Effector memory CD8-positive, alpha-beta T cell (primary cell): ENCODE measurements at regions not wholly inside any gene's neighbourhood (a gene's known extent, or its start where the extent isn't known, plus 50 kb on each side); places are given as distances from the start of the nearest gene placed in this dataset.

Source experiments
- ATAC-seq: fragments of 150-1000 bp; cut with Tn5 transposase; replicated peaks from 2 replicates; pipeline ENCODE4 v1.10.0; 2021; ENCODE audit warnings: mild to moderate bottlenecking, moderate library complexity
- DNase-seq, 3 experiments: peaks; one replicate each; pipeline ENCODE4 v3.0.0; 2021
- H3K27ac Mint-ChIP-seq, 2 donors: one replicate each; pipeline ENCODE4 v1.8.0; 2022; ENCODE audit warnings: mild to moderate bottlenecking in 2 of 2, mixed read lengths in 2 of 2, moderate library complexity in 2 of 2
- H3K27me3 Mint-ChIP-seq, 2 donors: one replicate each; pipeline ENCODE4 v1.8.0; 2022; ENCODE audit warnings: mixed read lengths in 2 of 2
- H3K36me3 Mint-ChIP-seq: one replicate; pipeline ENCODE4 v1.8.0; 2022; ENCODE audit warnings: mild to moderate bottlenecking, moderate library complexity, mixed read lengths; ENCODE audit not compliant: insufficient read depth
- H3K4me1 Mint-ChIP-seq, 2 donors: one replicate each; pipeline ENCODE4 v1.8.0; 2022; ENCODE audit warnings: low read depth in 2 of 2, mixed read lengths in 2 of 2
- H3K4me3 Mint-ChIP-seq, 2 donors: one replicate each; pipeline ENCODE4 v1.8.0; 2022; ENCODE audit warnings: mild to moderate bottlenecking in 2 of 2, mixed read lengths in 2 of 2, moderate library complexity in 2 of 2
- H3K9me3 Mint-ChIP-seq, 2 donors: one replicate each; pipeline ENCODE4 v1.8.0; 2022; ENCODE audit warnings: mixed read lengths in 2 of 2

- Mint-ChIP-seq H3K36me3 (no peaks in the 10 kb centered on the region), H3K4me1 (peaks cover 0 to 5% of the 10 kb centered on the region in 2 donors), H3K9me3 (no peaks in the 10 kb centered on the region), H3K27ac (no peak overlapping the region), H3K4me3 (no peak overlapping the region), H3K27me3 (peaks cover 61 to 78% of the 10 kb centered on the region in 2 donors)
- DNase-seq (no peak), ATAC-seq (no peak)
These were observed 88.8 kb downstream of the HES1 start for GRCh38 chr3:194224471-194225417.

- peaks cover 0 to 5% of the 10 kb centered on the region in 2 donors for H3K4me1 Mint-ChIP-seq
- no peak for ATAC-seq
- H3K4me3 Mint-ChIP-seq: no peak overlapping the region
- DNase-seq: no peak
- H3K27me3 Mint-ChIP-seq: peaks cover 55 to 71% of the 10 kb centered on the region in 2 donors
- no peaks in the 10 kb centered on the region for H3K9me3 Mint-ChIP-seq
- no peak overlapping the region for H3K27ac Mint-ChIP-seq
- no peaks in the 10 kb centered on the region for H3K36me3 Mint-ChIP-seq
These were observed 89.5 kb downstream of the HES1 start for GRCh38 chr3:194225418-194225812.

- no peaks in the 10 kb centered on the region for H3K9me3 Mint-ChIP-seq
- H3K27me3 Mint-ChIP-seq: peaks cover 55 to 64% of the 10 kb centered on the region in 2 donors
- no peak overlapping the region for H3K4me3 Mint-ChIP-seq
- H3K36me3 Mint-ChIP-seq: no peaks in the 10 kb centered on the region
- no peak for ATAC-seq
- DNase-seq: no peak
- peaks cover 0 to 5% of the 10 kb centered on the region in 2 donors for H3K4me1 Mint-ChIP-seq
- no peak overlapping the region for H3K27ac Mint-ChIP-seq
These were observed 90.2 kb downstream of the HES1 start for GRCh38 chr3:194225988-194226663.

- ATAC-seq (no peak), DNase-seq (no peak)
- no peaks in the 10 kb centered on the region for H3K9me3 Mint-ChIP-seq
- no peak overlapping the region for H3K4me3 Mint-ChIP-seq
- no peaks in the 10 kb centered on the region for H3K4me1 Mint-ChIP-seq
- no peaks in the 10 kb centered on the region for H3K36me3 Mint-ChIP-seq
- peaks cover 56 to 68% of the 10 kb centered on the region in 2 donors for H3K27me3 Mint-ChIP-seq
- no peak overlapping the region for H3K27ac Mint-ChIP-seq
These were observed 96.2 kb downstream of the HES1 start for GRCh38 chr3:194231929-194232832.

GRCh38 chr3:194233150-194233549, 97.2 kb downstream of the HES1 start:
- Mint-ChIP-seq H3K36me3 (no peaks in the 10 kb centered on the region), H3K27ac (no peak overlapping the region), H3K27me3 (peaks cover 54 to 69% of the 10 kb centered on the region in 2 donors), H3K4me1 (no peaks in the 10 kb centered on the region), H3K4me3 (no peak overlapping the region), H3K9me3 (no peaks in the 10 kb centered on the region)
- DNase-seq: no peak
- no peak for ATAC-seq

- Mint-ChIP-seq H3K9me3 (no peaks in the 10 kb centered on the region), H3K4me1 (no peaks in the 10 kb centered on the region), H3K27me3 (peaks cover 52 to 67% of the 10 kb centered on the region in 2 donors), H3K27ac (no peak overlapping the region), H3K36me3 (no peaks in the 10 kb centered on the region), H3K4me3 (no peak overlapping the region)
- DNase-seq: no peak
- no peak for ATAC-seq
These were observed 99.2 kb downstream of the HES1 start for GRCh38 chr3:194235160-194235559.

- Mint-ChIP-seq H3K27me3 (peaks cover 47 to 71% of the 10 kb centered on the region in 2 donors), H3K9me3 (no peaks in the 10 kb centered on the region), H3K4me1 (no peaks in the 10 kb centered on the region), H3K36me3 (no peaks in the 10 kb centered on the region), H3K27ac (no peak overlapping the region), H3K4me3 (no peak overlapping the region)
- no peak for DNase-seq
- ATAC-seq: no peak
These were observed 101.2 kb downstream of the HES1 start for GRCh38 chr3:194237110-194237509.

GRCh38 chr3:194240766-194241165, 104.8 kb downstream of the HES1 start:
- Mint-ChIP-seq H3K27ac (no peak overlapping the region), H3K9me3 (no peaks in the 10 kb centered on the region), H3K27me3 (peaks cover 25 to 42% of the 10 kb centered on the region in 2 donors), H3K4me3 (no peak overlapping the region), H3K4me1 (no peaks in the 10 kb centered on the region), H3K36me3 (no peaks in the 10 kb centered on the region)
- DNase-seq: no peak
- no peak for ATAC-seq

- peak overlapping the region in 1 of 2 donors; percentile 11 for H3K27ac Mint-ChIP-seq
- no peak overlapping the region for H3K4me3 Mint-ChIP-seq
- no peaks in the 10 kb centered on the region for H3K36me3 Mint-ChIP-seq
- peaks cover 8 to 25% of the 10 kb centered on the region in 2 donors for H3K27me3 Mint-ChIP-seq
- no peaks in the 10 kb centered on the region for H3K4me1 Mint-ChIP-seq
- DNase-seq (no peak), ATAC-seq (no peak)
- H3K9me3 Mint-ChIP-seq: no peaks in the 10 kb centered on the region
These were observed 107.4 kb downstream of the HES1 start for GRCh38 chr3:194243172-194243837.

GRCh38 chr3:194244167-194244566, 107.0 kb downstream of the CPN2 start:
- Mint-ChIP-seq H3K4me3 (no peak overlapping the region), H3K36me3 (no peaks in the 10 kb centered on the region), H3K27ac (no peak overlapping the region), H3K27me3 (peaks cover 5 to 25% of the 10 kb centered on the region in 2 donors), H3K4me1 (no peaks in the 10 kb centered on the region), H3K9me3 (no peaks in the 10 kb centered on the region)
- DNase-seq (no peak), ATAC-seq (no peak)

GRCh38 chr3:194245474-194245873, 105.7 kb downstream of the CPN2 start:
- Mint-ChIP-seq H3K36me3 (no peaks in the 10 kb centered on the region), H3K27me3 (peaks cover 10 to 31% of the 10 kb centered on the region in 2 donors), H3K4me1 (no peaks in the 10 kb centered on the region), H3K4me3 (no peak overlapping the region), H3K9me3 (no peaks in the 10 kb centered on the region), H3K27ac (no peak overlapping the region)
- DNase-seq (no peak), ATAC-seq (no peak)

GRCh38 chr3:194245975-194246561, 105.1 kb downstream of the CPN2 start:
- H3K4me1 Mint-ChIP-seq: no peaks in the 10 kb centered on the region
- ATAC-seq: no peak
- no peak overlapping the region for H3K27ac Mint-ChIP-seq
- DNase-seq: no peak
- H3K9me3 Mint-ChIP-seq: no peaks in the 10 kb centered on the region
- no peaks in the 10 kb centered on the region for H3K36me3 Mint-ChIP-seq
- H3K27me3 Mint-ChIP-seq: peaks cover 10 to 32% of the 10 kb centered on the region in 2 donors
- no peak overlapping the region for H3K4me3 Mint-ChIP-seq
